ENCODE measurements at regions not wholly inside any gene's neighbourhood (a gene's known extent, or its start where the extent isn't known, plus 50 kb on each side); places are given as distances from the start of the nearest gene placed in this dataset.
"Not testable (repeated sequence)": the region's sequence is repeated elsewhere in the genome, so short reads cannot be mapped to it uniquely, and the experiment has no call there.

- no peak for DNase-seq
These were observed 165.9 kb upstream of the NDST4 start for GRCh38 chr4:115279330-115279729.

- DNase-seq, result no peak
These were observed 165.4 kb upstream of the NDST4 start for GRCh38 chr4:115278830-115279229.

GRCh38 chr4:115275615-115276014, 162.2 kb upstream of the NDST4 start:
- DNase-seq, result no peak

- no peak for DNase-seq
These were observed 161.1 kb upstream of the NDST4 start for GRCh38 chr4:115274545-115274944.

- DNase-seq, result no peak
These were observed 159.2 kb upstream of the NDST4 start for GRCh38 chr4:115272594-115272993.

GRCh38 chr4:115272185-115272584, 158.8 kb upstream of the NDST4 start:
- DNase-seq, result no peak

GRCh38 chr4:115260195-115260594, 146.8 kb upstream of the NDST4 start:
- no peak for DNase-seq

GRCh38 chr4:115259642-115260041, 146.2 kb upstream of the NDST4 start:
- DNase-seq, result no peak

GRCh38 chr4:115249808-115250207, 136.4 kb upstream of the NDST4 start:
- no peak for DNase-seq

GRCh38 chr4:115234405-115235093, 121.1 kb upstream of the NDST4 start:
- DNase-seq, result no peak

GRCh38 chr4:115233600-115233999, 120.2 kb upstream of the NDST4 start:
- no peak for DNase-seq

GRCh38 chr4:115229873-115230272, 116.5 kb upstream of the NDST4 start:
- no peak for DNase-seq

GRCh38 chr4:115228851-115229250, 115.4 kb upstream of the NDST4 start:
- no peak for DNase-seq

GRCh38 chr4:115222061-115222460, 108.6 kb upstream of the NDST4 start:
- no peak for DNase-seq

- DNase-seq, result no peak
These were observed 106.4 kb upstream of the NDST4 start for GRCh38 chr4:115219862-115220261.

- DNase-seq, result no peak
These were observed 106.0 kb upstream of the NDST4 start for GRCh38 chr4:115219315-115219860.

GRCh38 chr4:115215935-115216334, 102.5 kb upstream of the NDST4 start:
- no peak for DNase-seq

GRCh38 chr4:115213716-115214115, 100.3 kb upstream of the NDST4 start:
- DNase-seq, result no peak

- no peak for DNase-seq
These were observed 87.6 kb upstream of the NDST4 start for GRCh38 chr4:115201042-115201330.

- DNase-seq, result not testable (repeated sequence)
These were observed 87.0 kb upstream of the NDST4 start for GRCh38 chr4:115200201-115201041.

- DNase-seq, result not testable (repeated sequence)
These were observed 81.2 kb upstream of the NDST4 start for GRCh38 chr4:115194612-115195011.

- DNase-seq, result no peak
These were observed 77.1 kb upstream of the NDST4 start for GRCh38 chr4:115190529-115190928.

GRCh38 chr4:115187136-115187535, 73.7 kb upstream of the NDST4 start:
- no peak for DNase-seq

GRCh38 chr4:115179438-115180062, 66.1 kb upstream of the NDST4 start:
- DNase-seq, result not testable (repeated sequence)
